ENCODE measurements at regions not wholly inside any gene's neighbourhood (a gene's known extent, or its start where the extent isn't known, plus 50 kb on each side); places are given as distances from the start of the nearest gene placed in this dataset.
"Not testable (repeated sequence)": the region's sequence is repeated elsewhere in the genome, so short reads cannot be mapped to it uniquely, and the experiment has no call there.

DNA sequence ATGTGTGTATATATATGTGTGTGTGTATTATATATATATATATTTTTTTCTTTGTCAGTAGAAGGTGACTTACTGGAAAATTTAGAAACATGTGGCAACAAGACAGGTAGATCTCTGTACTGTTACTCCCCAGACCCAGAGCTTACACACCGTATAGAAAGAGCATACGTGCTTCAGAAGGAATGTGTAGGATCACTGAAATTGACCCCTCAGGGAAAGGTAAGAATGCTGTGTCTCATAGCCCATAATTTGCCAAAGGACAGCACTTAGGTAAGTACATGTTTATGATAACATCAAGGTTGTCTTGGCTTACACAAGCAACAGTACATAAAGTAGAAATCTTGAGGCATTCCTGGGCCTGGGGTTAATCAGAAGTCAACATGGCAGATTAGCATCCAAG is 54.2 kb upstream of the PDE3B start (continued):
- TF ChIP-seq, protein P1, sequence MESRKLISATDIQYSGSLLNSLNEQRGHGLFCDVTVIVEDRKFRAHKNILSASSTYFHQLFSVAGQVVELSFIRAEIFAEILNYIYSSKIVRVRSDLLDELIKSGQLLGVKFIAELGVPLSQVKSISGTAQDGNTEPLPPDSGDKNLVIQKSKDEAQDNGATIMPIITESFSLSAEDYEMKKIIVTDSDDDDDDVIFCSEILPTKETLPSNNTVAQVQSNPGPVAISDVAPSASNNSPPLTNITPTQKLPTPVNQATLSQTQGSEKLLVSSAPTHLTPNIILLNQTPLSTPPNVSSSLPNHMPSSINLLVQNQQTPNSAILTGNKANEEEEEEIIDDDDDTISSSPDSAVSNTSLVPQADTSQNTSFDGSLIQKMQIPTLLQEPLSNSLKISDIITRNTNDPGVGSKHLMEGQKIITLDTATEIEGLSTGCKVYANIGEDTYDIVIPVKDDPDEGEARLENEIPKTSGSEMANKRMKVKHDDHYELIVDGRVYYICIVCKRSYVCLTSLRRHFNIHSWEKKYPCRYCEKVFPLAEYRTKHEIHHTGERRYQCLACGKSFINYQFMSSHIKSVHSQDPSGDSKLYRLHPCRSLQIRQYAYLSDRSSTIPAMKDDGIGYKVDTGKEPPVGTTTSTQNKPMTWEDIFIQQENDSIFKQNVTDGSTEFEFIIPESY (IDR thresholded peaks at IDR 0.05; ENCODE audit: extremely low read depth, insufficient replicate concordance, low read length): no peak
- TF ChIP-seq REST (IDR thresholded peaks at IDR 0.05; ENCODE audit: low read depth) (no peak), POLR2AphosphoS5 (IDR thresholded peaks at IDR 0.05; ENCODE audit: low read depth, low read length) (no peak), SP1 (IDR thresholded peaks at IDR 0.05; ENCODE audit: low read depth) (no peak)

DNA sequence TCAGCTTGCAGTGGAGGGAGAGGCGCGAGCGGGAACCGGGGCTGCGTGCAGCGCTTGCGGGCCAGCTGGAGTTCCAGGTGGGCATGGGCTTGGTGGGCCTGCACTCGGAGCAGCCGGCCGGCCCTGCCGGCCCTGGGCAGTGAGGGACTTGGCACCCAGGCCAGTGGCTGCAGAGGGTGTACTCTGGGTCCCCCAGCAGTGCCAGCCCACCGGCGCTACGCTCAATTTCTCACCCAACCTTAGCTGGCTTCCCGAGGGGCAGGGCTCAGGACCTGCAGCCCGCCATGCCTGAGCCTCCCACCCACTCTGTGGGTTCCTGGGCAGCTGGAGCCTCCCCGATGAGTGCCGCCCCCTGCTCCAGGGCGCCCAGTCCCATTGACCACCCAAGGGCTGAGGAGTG is 52.6 kb upstream of the PDE3B start:
- H3K4me1 ChIP-seq (ENCODE audit: control insufficient read depth in 1 of 2, insufficient read depth in 2 of 2, low read length in 2 of 2); H3K36me3 ChIP-seq (ENCODE audit: control insufficient read depth in 1 of 2, insufficient read depth in 2 of 2, low read length in 2 of 2); H3K4me3 ChIP-seq (replicated peaks in 1 of 2; ENCODE audit: low read depth in 1 of 2, low read length in 2 of 2); H3K79me2 ChIP-seq (ENCODE audit: insufficient read depth, low read length); H3K27ac ChIP-seq (ENCODE audit: low read depth, low read length); H3K9me3 ChIP-seq (ENCODE audit: control insufficient read depth in 1 of 2, insufficient read depth in 1 of 2, low read depth in 1 of 2, low read length in 2 of 2); H3K9me2 ChIP-seq (ENCODE audit: insufficient read depth); BruUV-seq (replicated peaks); CTCF ChIA-PET; POLR2A ChIA-PET; H4K20me1 ChIP-seq (ENCODE audit: insufficient read depth); H3K27me3 ChIP-seq (ENCODE audit: insufficient read depth, low read length); H3K4me2 ChIP-seq (ENCODE audit: low read length); DNase-seq (ENCODE audit: low read depth, low spot score); ATAC-seq; H2AFZ ChIP-seq (ENCODE audit: low read depth, low read length, poor library complexity, severe bottlenecking); RAD21 ChIA-PET (ENCODE audit: low non-redundant PET in 1 of 2, low total read pairs in 2 of 2, uncharacterized antibody in 2 of 2, unreplicated experiment in 2 of 2); H3K9ac ChIP-seq (ENCODE audit: low read length): not testable (repeated sequence)
- intact Hi-C loops (cut with micrococcal nuclease): loop anchor here (10.0 kb wide), 1 partner anchor 56 kb away; no protein-coding TSS in a partner anchor

All from HCT116 (cell line).